Thymus (tissue), 11 donors: ENCODE measurements at regions not wholly inside any gene's neighbourhood (a gene's known extent, or its start where the extent isn't known, plus 50 kb on each side); places are given as distances from the start of the nearest gene placed in this dataset.

Experiments
- DNase-seq, 9 donors: peaks; one replicate each; pipeline ENCODE4 v3.0.0-alpha.2; 2013; ENCODE audit warnings: low spot score in 9 of 9, low read depth in 6 of 9, missing footprints in 1 of 9
- H3K27ac ChIP-seq, 2 donors: one replicate each; pipeline ENCODE4 v1.5.1; 2013; ENCODE audit warnings: control low read depth in 1 of 2, low read depth in 1 of 2, low read length in 1 of 2, mild to moderate bottlenecking in 1 of 2, moderate library complexity in 1 of 2
- H3K27me3 ChIP-seq, 2 donors: one replicate each; pipeline ENCODE4 v1.5.1; 2013; ENCODE audit warnings: low read length in 1 of 2; ENCODE audit not compliant: control insufficient read depth in 2 of 2, insufficient read depth in 1 of 2
- H3K36me3 ChIP-seq, 2 donors: one replicate each; pipeline ENCODE4 v1.5.1; 2013; ENCODE audit warnings: low read length in 1 of 2, mild to moderate bottlenecking in 1 of 2, moderate library complexity in 1 of 2; ENCODE audit not compliant: control insufficient read depth in 2 of 2, insufficient read depth in 2 of 2
- H3K4me1 ChIP-seq, 2 donors: one replicate each; pipeline ENCODE4 v1.5.1; 2013; ENCODE audit warnings: low read length in 2 of 2; ENCODE audit not compliant: control insufficient read depth in 2 of 2, insufficient read depth in 2 of 2
- H3K4me3 ChIP-seq, 2 donors: one replicate each; pipeline ENCODE4 v1.5.1; 2013; ENCODE audit warnings: low read length in 2 of 2, control low read depth in 1 of 2, mild to moderate bottlenecking in 1 of 2
- H3K9me3 ChIP-seq, 2 donors: one replicate each; pipeline ENCODE4 v1.5.1; 2013; ENCODE audit warnings: low read length in 1 of 2, mild to moderate bottlenecking in 1 of 2; ENCODE audit not compliant: control insufficient read depth in 2 of 2, insufficient read depth in 1 of 2
- WGBS: extraction: QIAGEN DNeasy Blood & Tissue Kit; methylation state at CpG from one replicate; pipeline ENCODE4 v1.1.7; 2013; 5-methylcytosine and 5-hydroxymethylcytosine counted together
- donor health status: healthy.

- H3K27ac ChIP-seq: no peak overlapping the region
- H3K9me3 ChIP-seq: no peaks in the 10 kb centered on the region
- no peaks in the 10 kb centered on the region for H3K4me1 ChIP-seq
- DNase-seq: no peak
- H3K36me3 ChIP-seq: no peaks in the 10 kb centered on the region
- no peak overlapping the region for H3K4me3 ChIP-seq
- 89% methylated on average over 5 of the region's 5 CpGs for WGBS
- peaks cover 0 to 2% of the 10 kb centered on the region in 2 donors for H3K27me3 ChIP-seq
Measured at GRCh38 chr15:85867250-85867649, 72.5 kb upstream of the KLHL25 start.

GRCh38 chr15:85869124-85869523, 74.4 kb upstream of the KLHL25 start:
- DNase-seq: no peak
- Histone ChIP-seq H3K27me3 (peaks cover 0 to 2% of the 10 kb centered on the region in 2 donors), H3K4me1 (no peaks in the 10 kb centered on the region), H3K27ac (no peak overlapping the region), H3K36me3 (no peaks in the 10 kb centered on the region), H3K4me3 (no peak overlapping the region), H3K9me3 (no peaks in the 10 kb centered on the region)
- WGBS: 93% methylated on average over 4 of the region's 4 CpGs

GRCh38 chr15:85870216-85871014, 75.7 kb upstream of the KLHL25 start:
- Histone ChIP-seq H3K27me3 (no peaks in the 10 kb centered on the region), H3K4me3 (no peak overlapping the region), H3K27ac (no peak overlapping the region), H3K36me3 (no peaks in the 10 kb centered on the region), H3K4me1 (no peaks in the 10 kb centered on the region), H3K9me3 (no peaks in the 10 kb centered on the region)
- DNase-seq: no peak
- WGBS: 94% methylated on average over 10 of the region's 10 CpGs

GRCh38 chr15:85871545-85871944, 76.8 kb upstream of the KLHL25 start:
- no peak overlapping the region for H3K4me3 ChIP-seq
- no peaks in the 10 kb centered on the region for H3K4me1 ChIP-seq

GRCh38 chr15:85872125-85872524, 77.4 kb upstream of the KLHL25 start:
- no peak overlapping the region for H3K4me3 ChIP-seq
- no peak overlapping the region for H3K27ac ChIP-seq
- no peak for DNase-seq
- no peaks in the 10 kb centered on the region for H3K36me3 ChIP-seq
- H3K9me3 ChIP-seq: no peaks in the 10 kb centered on the region
- no peaks in the 10 kb centered on the region for H3K27me3 ChIP-seq
- H3K4me1 ChIP-seq: no peaks in the 10 kb centered on the region
- WGBS: 96% methylated on average over 5 of the region's 5 CpGs

More at GRCh38 chr15:85871545-85871944, 76.8 kb upstream of the KLHL25 start:
- H3K27ac ChIP-seq: no peak overlapping the region
- no peaks in the 10 kb centered on the region for H3K36me3 ChIP-seq
- H3K27me3 ChIP-seq: no peaks in the 10 kb centered on the region
- DNase-seq: no peak
- 67% methylated on average over 8 of the region's 8 CpGs for WGBS
- no peaks in the 10 kb centered on the region for H3K9me3 ChIP-seq

GRCh38 chr15:85874236-85874635, 79.5 kb upstream of the KLHL25 start:
- Histone ChIP-seq H3K27me3 (no peaks in the 10 kb centered on the region), H3K27ac (no peak overlapping the region), H3K4me1 (no peaks in the 10 kb centered on the region), H3K4me3 (no peak overlapping the region), H3K9me3 (no peaks in the 10 kb centered on the region), H3K36me3 (no peaks in the 10 kb centered on the region)
- WGBS: 80% methylated on average over 2 of the region's 2 CpGs
- DNase-seq: no peak

- H3K4me3 ChIP-seq: no peak overlapping the region
- DNase-seq: no peak
- no peaks in the 10 kb centered on the region for H3K36me3 ChIP-seq
- no peak overlapping the region for H3K27ac ChIP-seq
- H3K4me1 ChIP-seq: no peaks in the 10 kb centered on the region
- WGBS: 95% methylated on average over 2 of the region's 2 CpGs
- H3K9me3 ChIP-seq: no peaks in the 10 kb centered on the region
- peaks cover 0 to 2% of the 10 kb centered on the region in 2 donors for H3K27me3 ChIP-seq
Measured at GRCh38 chr15:85875756-85876155, 81.0 kb upstream of the KLHL25 start.

GRCh38 chr15:85878828-85879225, 84.1 kb upstream of the KLHL25 start:
- peaks cover 0 to 2% of the 10 kb centered on the region in 2 donors for H3K27me3 ChIP-seq
- no peaks in the 10 kb centered on the region for H3K4me1 ChIP-seq
- DNase-seq: no peak
- no peaks in the 10 kb centered on the region for H3K36me3 ChIP-seq
- H3K9me3 ChIP-seq: no peaks in the 10 kb centered on the region
- H3K27ac ChIP-seq: no peak overlapping the region
- H3K4me3 ChIP-seq: no peak overlapping the region
- WGBS: 8% methylated on average over 3 of the region's 3 CpGs

GRCh38 chr15:85879334-85880163, 84.8 kb upstream of the KLHL25 start:
- Histone ChIP-seq H3K27me3 (peaks cover 0 to 2% of the 10 kb centered on the region in 2 donors), H3K4me1 (no peaks in the 10 kb centered on the region), H3K9me3 (no peaks in the 10 kb centered on the region), H3K36me3 (no peaks in the 10 kb centered on the region), H3K4me3 (no peak overlapping the region), H3K27ac (no peak overlapping the region)
- DNase-seq: no peak
- WGBS: 52% methylated on average over 20 of the region's 20 CpGs
